ENCODE measurements at regions not wholly inside any gene's neighbourhood (a gene's known extent, or its start where the extent isn't known, plus 50 kb on each side); places are given as distances from the start of the nearest gene placed in this dataset.

DNA sequence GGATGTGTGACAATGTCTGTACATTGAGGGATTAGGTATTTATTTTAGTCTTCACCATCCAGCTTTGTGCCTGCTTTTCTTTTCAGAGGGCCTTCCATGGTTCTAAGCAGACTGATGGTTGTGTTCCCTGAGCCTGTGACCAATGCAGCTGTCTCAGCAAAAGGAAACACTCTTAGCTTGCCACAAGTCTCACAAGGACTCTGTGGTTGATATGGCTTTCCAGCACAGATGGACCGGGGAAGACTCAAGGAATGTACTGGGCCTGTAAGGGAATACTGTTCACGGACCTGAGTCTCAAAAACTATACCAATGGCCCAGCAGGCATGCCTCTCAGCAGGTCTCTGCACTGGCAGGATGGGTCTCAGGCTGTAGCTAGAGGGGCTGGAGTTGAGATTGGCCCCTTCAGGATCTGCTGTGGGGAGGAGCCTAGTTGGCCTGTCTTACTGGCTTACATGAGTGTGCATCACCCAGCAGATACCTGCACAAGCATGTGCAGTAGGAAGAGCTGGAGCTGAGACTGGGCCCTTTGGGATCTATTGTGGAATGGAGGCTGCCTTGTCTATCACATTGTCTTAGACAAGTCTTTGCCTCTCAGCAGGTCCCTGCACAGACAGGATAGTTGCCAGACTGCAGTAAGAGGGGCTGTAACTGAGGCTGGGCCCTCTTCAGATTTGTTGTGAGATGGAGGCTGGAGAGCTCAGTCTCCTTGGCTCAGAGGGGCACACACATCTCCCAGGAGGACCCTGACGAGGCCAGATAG is 52.0 kb upstream of the PDC start:
- TF ChIP-seq, protein P1, sequence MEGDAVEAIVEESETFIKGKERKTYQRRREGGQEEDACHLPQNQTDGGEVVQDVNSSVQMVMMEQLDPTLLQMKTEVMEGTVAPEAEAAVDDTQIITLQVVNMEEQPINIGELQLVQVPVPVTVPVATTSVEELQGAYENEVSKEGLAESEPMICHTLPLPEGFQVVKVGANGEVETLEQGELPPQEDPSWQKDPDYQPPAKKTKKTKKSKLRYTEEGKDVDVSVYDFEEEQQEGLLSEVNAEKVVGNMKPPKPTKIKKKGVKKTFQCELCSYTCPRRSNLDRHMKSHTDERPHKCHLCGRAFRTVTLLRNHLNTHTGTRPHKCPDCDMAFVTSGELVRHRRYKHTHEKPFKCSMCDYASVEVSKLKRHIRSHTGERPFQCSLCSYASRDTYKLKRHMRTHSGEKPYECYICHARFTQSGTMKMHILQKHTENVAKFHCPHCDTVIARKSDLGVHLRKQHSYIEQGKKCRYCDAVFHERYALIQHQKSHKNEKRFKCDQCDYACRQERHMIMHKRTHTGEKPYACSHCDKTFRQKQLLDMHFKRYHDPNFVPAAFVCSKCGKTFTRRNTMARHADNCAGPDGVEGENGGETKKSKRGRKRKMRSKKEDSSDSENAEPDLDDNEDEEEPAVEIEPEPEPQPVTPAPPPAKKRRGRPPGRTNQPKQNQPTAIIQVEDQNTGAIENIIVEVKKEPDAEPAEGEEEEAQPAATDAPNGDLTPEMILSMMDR (IDR thresholded peaks at IDR 0.05; ENCODE audit: low read depth, low read length) = no peak
- no peak for DNase-seq
- H3K4me3 ChIP-seq (ENCODE audit: low read depth, low read length) = no peak overlapping the region

GRCh38 chr1:186511761-186512637 is 51.1 kb upstream of the PDC start:
- Histone ChIP-seq H3K4me3 (ENCODE audit: low read depth, low read length) (no peak overlapping the region), H3K36me3 (no peaks in the 10 kb centered on the region), H3K9me3 (no peaks in the 10 kb centered on the region), H3K4me1 (no peaks in the 10 kb centered on the region), H3K27me3 (no peaks in the 10 kb centered on the region)
- TF ChIP-seq, protein P1 (IDR thresholded peaks at IDR 0.05; ENCODE audit: low read depth, low read length) = no peak
- no peak for DNase-seq

More for the DNA sequence above, 52.0 kb upstream of the PDC start:
- no peaks in the 10 kb centered on the region for H3K4me1 ChIP-seq
- no peaks in the 10 kb centered on the region for H3K9me3 ChIP-seq
- H3K36me3 ChIP-seq = no peaks in the 10 kb centered on the region
- H3K27me3 ChIP-seq = no peaks in the 10 kb centered on the region

Measured in BE2C (cell line).